ENCODE measurements at regions not wholly inside any gene's neighbourhood (a gene's known extent, or its start where the extent isn't known, plus 50 kb on each side); places are given as distances from the start of the nearest gene placed in this dataset.

- no peak overlapping the region for H3K27ac ChIP-seq (replicated peaks)
- no peak overlapping the region for H3K4me3 ChIP-seq (replicated peaks; ENCODE audit: insufficient read depth, low read length)
- no peak for DNase-seq (ENCODE audit: low read depth in 1 of 2, low spot score in 1 of 2)
- TF ChIP-seq SPI1 (IDR thresholded peaks at IDR 0.05; ENCODE audit: borderline replicate concordance, low read depth) = no peak
- TF ChIP-seq CTCF (IDR thresholded peaks at IDR 0.05; ENCODE audit: insufficient read depth, low read length) = no peak
- TF ChIP-seq, protein P1, sequence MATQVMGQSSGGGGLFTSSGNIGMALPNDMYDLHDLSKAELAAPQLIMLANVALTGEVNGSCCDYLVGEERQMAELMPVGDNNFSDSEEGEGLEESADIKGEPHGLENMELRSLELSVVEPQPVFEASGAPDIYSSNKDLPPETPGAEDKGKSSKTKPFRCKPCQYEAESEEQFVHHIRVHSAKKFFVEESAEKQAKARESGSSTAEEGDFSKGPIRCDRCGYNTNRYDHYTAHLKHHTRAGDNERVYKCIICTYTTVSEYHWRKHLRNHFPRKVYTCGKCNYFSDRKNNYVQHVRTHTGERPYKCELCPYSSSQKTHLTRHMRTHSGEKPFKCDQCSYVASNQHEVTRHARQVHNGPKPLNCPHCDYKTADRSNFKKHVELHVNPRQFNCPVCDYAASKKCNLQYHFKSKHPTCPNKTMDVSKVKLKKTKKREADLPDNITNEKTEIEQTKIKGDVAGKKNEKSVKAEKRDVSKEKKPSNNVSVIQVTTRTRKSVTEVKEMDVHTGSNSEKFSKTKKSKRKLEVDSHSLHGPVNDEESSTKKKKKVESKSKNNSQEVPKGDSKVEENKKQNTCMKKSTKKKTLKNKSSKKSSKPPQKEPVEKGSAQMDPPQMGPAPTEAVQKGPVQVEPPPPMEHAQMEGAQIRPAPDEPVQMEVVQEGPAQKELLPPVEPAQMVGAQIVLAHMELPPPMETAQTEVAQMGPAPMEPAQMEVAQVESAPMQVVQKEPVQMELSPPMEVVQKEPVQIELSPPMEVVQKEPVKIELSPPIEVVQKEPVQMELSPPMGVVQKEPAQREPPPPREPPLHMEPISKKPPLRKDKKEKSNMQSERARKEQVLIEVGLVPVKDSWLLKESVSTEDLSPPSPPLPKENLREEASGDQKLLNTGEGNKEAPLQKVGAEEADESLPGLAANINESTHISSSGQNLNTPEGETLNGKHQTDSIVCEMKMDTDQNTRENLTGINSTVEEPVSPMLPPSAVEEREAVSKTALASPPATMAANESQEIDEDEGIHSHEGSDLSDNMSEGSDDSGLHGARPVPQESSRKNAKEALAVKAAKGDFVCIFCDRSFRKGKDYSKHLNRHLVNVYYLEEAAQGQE (IDR thresholded peaks at IDR 0.05; ENCODE audit: insufficient replicate concordance, low read depth) = no peak
- no peak for TF ChIP-seq GABPA (IDR thresholded peaks at IDR 0.05; ENCODE audit: low read depth)
- H3K27me3 ChIP-seq (ENCODE audit: insufficient read depth, poor library complexity, severe bottlenecking) = no peaks in the 10 kb centered on the region
Observed at GRCh38 chr20:12927489-12927888, 81.3 kb upstream of the SPTLC3 start.

DNA sequence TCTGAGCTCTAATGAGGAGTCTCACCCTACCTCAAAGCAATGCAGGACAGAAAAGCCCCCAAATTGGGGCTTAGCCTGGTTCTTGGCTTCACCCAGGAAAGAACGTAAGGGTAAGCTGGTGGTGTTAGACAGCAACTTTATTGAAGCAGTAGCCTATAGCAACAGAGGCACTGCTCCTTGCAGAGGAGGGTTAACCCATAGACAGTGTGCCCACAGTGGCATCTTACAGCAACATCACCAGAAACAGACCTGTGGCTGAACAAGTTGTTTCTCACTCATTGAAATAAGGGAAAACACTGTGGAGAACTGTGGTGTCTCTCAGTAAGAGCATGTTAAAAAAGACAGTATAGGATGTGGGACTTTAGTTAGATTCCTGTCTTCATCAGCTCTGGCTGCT, 80.4 kb upstream of the SPTLC3 start:
- no peaks in the 10 kb centered on the region for H3K27me3 ChIP-seq (ENCODE audit: insufficient read depth, poor library complexity, severe bottlenecking)
- no peak overlapping the region for H3K27ac ChIP-seq (replicated peaks)
- no peak overlapping the region for H3K4me3 ChIP-seq (replicated peaks; ENCODE audit: insufficient read depth, low read length)
- no peak for DNase-seq (ENCODE audit: low read depth in 1 of 2, low spot score in 1 of 2)
- TF ChIP-seq CTCF (IDR thresholded peaks at IDR 0.05; ENCODE audit: insufficient read depth, low read length) (no peak), POLR2AphosphoS5 (IDR thresholded peaks at IDR 0.05; ENCODE audit: low read depth) (no peak), SPI1 (IDR thresholded peaks at IDR 0.05; ENCODE audit: borderline replicate concordance, low read depth) (no peak), GABPA (IDR thresholded peaks at IDR 0.05; ENCODE audit: low read depth) (no peak)
- TF ChIP-seq, protein P1 (IDR thresholded peaks at IDR 0.05; ENCODE audit: insufficient replicate concordance, low read depth) = no peak

- DNase-seq (ENCODE audit: low read depth in 1 of 2, low spot score in 1 of 2) = no peak
- TF ChIP-seq, protein P1 (IDR thresholded peaks at IDR 0.05; ENCODE audit: insufficient replicate concordance, low read depth) = no peak
- TF ChIP-seq SPI1 (IDR thresholded peaks at IDR 0.05; ENCODE audit: borderline replicate concordance, low read depth) (no peak), CTCF (IDR thresholded peaks at IDR 0.05; ENCODE audit: insufficient read depth, low read length) (no peak), GABPA (IDR thresholded peaks at IDR 0.05; ENCODE audit: low read depth) (no peak), POLR2AphosphoS5 (IDR thresholded peaks at IDR 0.05; ENCODE audit: low read depth) (no peak)
- no peak overlapping the region for H3K4me3 ChIP-seq (replicated peaks; ENCODE audit: insufficient read depth, low read length)
- no peaks in the 10 kb centered on the region for H3K27me3 ChIP-seq (ENCODE audit: insufficient read depth, poor library complexity, severe bottlenecking)
- no peak overlapping the region for H3K27ac ChIP-seq (replicated peaks)
Observed at GRCh38 chr20:12928755-12929401, 79.9 kb upstream of the SPTLC3 start.

Data from HL-60 (cell line).